Upper lobe of left lung (tissue), 4 donors: ENCODE measurements at regions not wholly inside any gene's neighbourhood (a gene's known extent, or its start where the extent isn't known, plus 50 kb on each side); places are given as distances from the start of the nearest gene placed in this dataset.
"Not testable (repeated sequence)": the region's sequence is repeated elsewhere in the genome, so short reads cannot be mapped to it uniquely, and the experiment has no call there.

ENCODE experiments used
- EP300 ChIP-seq, 4 donors: sonication (generic); formaldehyde crosslinking; IDR thresholded peaks; one replicate each; pipeline ENCODE4 v1.5.1; 2017; ENCODE audit warnings: antibody characterized with exemption in 4 of 4, control low read depth in 2 of 4
- TF ChIP-seq, protein P1 (sequence below), 6 experiments: fragments of 450-650 bp in 4 of 6; fragments of 200-600 bp in 2 of 6; sonication (generic) in 2 of 6; IDR thresholded peaks; one replicate each; pipeline ENCODE4 v1.5.1; 2016 to 2019; ENCODE audit warnings: antibody characterized with exemption in 6 of 6

DNA sequence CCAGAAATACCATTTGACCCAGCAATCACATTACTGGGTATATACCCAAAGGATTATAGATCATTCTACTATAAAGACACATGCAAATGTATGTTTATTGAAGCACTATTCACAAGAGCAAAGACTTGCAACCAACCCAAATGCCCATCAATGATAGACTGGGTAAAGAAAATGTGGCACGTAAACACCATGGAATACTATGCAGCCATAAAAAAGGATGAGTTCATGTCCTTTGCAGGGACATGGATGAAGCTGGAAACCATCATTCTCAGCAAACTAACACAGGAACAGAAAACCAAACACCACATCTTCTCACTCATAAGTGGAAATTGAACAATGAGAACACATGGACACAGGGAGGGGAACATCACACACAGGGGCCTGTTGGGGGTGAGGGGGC is 85.9 kb upstream of the GPBP1 start:
- not testable (repeated sequence) for TF ChIP-seq EP300 (IDR thresholded peaks at IDR 0.05)
- TF ChIP-seq, protein P1, sequence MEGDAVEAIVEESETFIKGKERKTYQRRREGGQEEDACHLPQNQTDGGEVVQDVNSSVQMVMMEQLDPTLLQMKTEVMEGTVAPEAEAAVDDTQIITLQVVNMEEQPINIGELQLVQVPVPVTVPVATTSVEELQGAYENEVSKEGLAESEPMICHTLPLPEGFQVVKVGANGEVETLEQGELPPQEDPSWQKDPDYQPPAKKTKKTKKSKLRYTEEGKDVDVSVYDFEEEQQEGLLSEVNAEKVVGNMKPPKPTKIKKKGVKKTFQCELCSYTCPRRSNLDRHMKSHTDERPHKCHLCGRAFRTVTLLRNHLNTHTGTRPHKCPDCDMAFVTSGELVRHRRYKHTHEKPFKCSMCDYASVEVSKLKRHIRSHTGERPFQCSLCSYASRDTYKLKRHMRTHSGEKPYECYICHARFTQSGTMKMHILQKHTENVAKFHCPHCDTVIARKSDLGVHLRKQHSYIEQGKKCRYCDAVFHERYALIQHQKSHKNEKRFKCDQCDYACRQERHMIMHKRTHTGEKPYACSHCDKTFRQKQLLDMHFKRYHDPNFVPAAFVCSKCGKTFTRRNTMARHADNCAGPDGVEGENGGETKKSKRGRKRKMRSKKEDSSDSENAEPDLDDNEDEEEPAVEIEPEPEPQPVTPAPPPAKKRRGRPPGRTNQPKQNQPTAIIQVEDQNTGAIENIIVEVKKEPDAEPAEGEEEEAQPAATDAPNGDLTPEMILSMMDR (IDR thresholded peaks at IDR 0.05) = not testable (repeated sequence)
